SU-DHL-6 (cell line): ENCODE measurements at regions not wholly inside any gene's neighbourhood (a gene's known extent, or its start where the extent isn't known, plus 50 kb on each side); places are given as distances from the start of the nearest gene placed in this dataset.

Experiments
- H2AFZ ChIP-seq: fragments of 200-600 bp; sonication (generic); 2 replicates; pipeline ENCODE4 v1.6.1; 2014; ENCODE audit warnings: low read depth, mild to moderate bottlenecking, moderate library complexity, mixed read lengths, antibody characterized with exemption, low read length; ENCODE audit not compliant: severe bottlenecking
- H3F3A ChIP-seq: fragments of 200-600 bp; shearing (Covaris generic); 2 replicates; pipeline ENCODE4 v1.6.0; 2016; ENCODE audit warnings: antibody characterized with exemption, mild to moderate bottlenecking; ENCODE audit not compliant: insufficient read depth
- H3K27ac ChIP-seq: fragments of 200-600 bp; sonication (generic); 2 replicates; pipeline ENCODE4 v1.5.1; 2016; ENCODE audit warnings: low read depth, mild to moderate bottlenecking, low read length, moderate library complexity, mixed read lengths
- H3K27me3 ChIP-seq: fragments of 200-600 bp; sonication (generic), shearing (Covaris generic); 2 replicates; pipeline ENCODE4 v1.6.0; 2014; ENCODE audit warnings: mild to moderate bottlenecking, low read length
- H3K36me3 ChIP-seq: fragments of 200-600 bp; sonication (generic); 2 replicates; pipeline ENCODE4 v1.6.1; 2014; ENCODE audit warnings: mild to moderate bottlenecking, low read length, mixed read lengths
- H3K4me2 ChIP-seq: fragments of 300-600, 200-600 bp; shearing (Covaris generic), sonication (generic); 2 replicates; pipeline ENCODE4 v1.6.0; 2014; ENCODE audit warnings: low read length, low read depth, mild to moderate bottlenecking; ENCODE audit not compliant: poor library complexity, severe bottlenecking
- H3K4me3 ChIP-seq: fragments of 200-600 bp; sonication (generic); 2 replicates; pipeline ENCODE4 v1.5.1; 2014; ENCODE audit warnings: antibody characterized with exemption, low read length, mild to moderate bottlenecking, mixed read lengths; ENCODE audit not compliant: insufficient read depth, poor library complexity, severe bottlenecking
- H3K79me2 ChIP-seq: fragments of 200-600 bp; sonication (generic); 2 replicates; pipeline ENCODE4 v1.6.1; 2014; ENCODE audit warnings: mild to moderate bottlenecking, low read length, moderate library complexity; ENCODE audit not compliant: insufficient read depth
- H3K9ac ChIP-seq: fragments of 200-600 bp; sonication (generic); 2 replicates; pipeline ENCODE4 v1.7.0; 2014; ENCODE audit warnings: mild to moderate bottlenecking, low read length
- H3K9me2 ChIP-seq: fragments of 200-600 bp; sonication (generic); replicated peaks from 2 replicates; pipeline ENCODE4 v1.6.1; 2014; ENCODE audit warnings: low read length; ENCODE audit not compliant: insufficient read depth
- H3K9me3 ChIP-seq: fragments of 200-600 bp; sonication (generic); 2 replicates; pipeline ENCODE4 v1.6.1; 2014; ENCODE audit warnings: low read length, mixed read lengths; ENCODE audit not compliant: insufficient read depth
- H4K20me1 ChIP-seq: fragments of 200-600 bp; sonication (generic); 2 replicates; pipeline ENCODE4 v1.6.1; 2014; ENCODE audit warnings: low read depth, mild to moderate bottlenecking, antibody characterized with exemption, low read length, moderate library complexity, mixed read lengths
- CTCF ChIP-seq: fragments of 200-600 bp; sonication (generic); IDR thresholded peaks from one replicate; pipeline ENCODE4 v1.5.1; 2017; ENCODE audit warnings: antibody characterized with exemption, mild to moderate bottlenecking, low read length, moderate library complexity; ENCODE audit not compliant: insufficient read depth, poor library complexity, severe bottlenecking
- EZH2phosphoT487 ChIP-seq: fragments of 200-600 bp; sonication (generic), shearing (Covaris generic); conservative IDR thresholded peaks from 2 replicates; pipeline ENCODE4 v1.6.1; 2018; ENCODE audit warnings: mild to moderate bottlenecking, antibody characterized with exemption, low read length, moderate library complexity, mixed read lengths

- Histone ChIP-seq H3K9me2 (no peaks in the 10 kb centered on the region), H4K20me1 (no peaks in the 10 kb centered on the region), H3K79me2 (no peaks in the 10 kb centered on the region), H3F3A (no peaks in the 10 kb centered on the region), H3K9ac (no peak overlapping the region), H3K4me3 (no peak overlapping the region), H2AFZ (no peak overlapping the region), H3K4me2 (no peak overlapping the region), H3K36me3 (no peaks in the 10 kb centered on the region), H3K27me3 (no peaks in the 10 kb centered on the region), H3K9me3 (peaks cover 3% of the 10 kb centered on the region; the same call in 1 of the 2 replicates), H3K27ac (no peak overlapping the region)
- TF ChIP-seq EZH2phosphoT487 (no peak), CTCF (no peak)
Measured at GRCh38 chr13:26881154-26881553, 120.6 kb upstream of the GPR12 start.

GRCh38 chr13:26880735-26881134 is 120.1 kb upstream of the GPR12 start:
- H3K36me3 ChIP-seq, result no peaks in the 10 kb centered on the region
- no peak overlapping the region for H3K4me2 ChIP-seq
- H3K9me3 ChIP-seq, result no peaks in the 10 kb centered on the region
- H4K20me1 ChIP-seq, result no peaks in the 10 kb centered on the region
- H3K27ac ChIP-seq, result no peak overlapping the region
- no peak overlapping the region for H3K9ac ChIP-seq
- H3K4me3 ChIP-seq, result no peak overlapping the region
- H3K27me3 ChIP-seq, result no peaks in the 10 kb centered on the region
- TF ChIP-seq EZH2phosphoT487, result no peak
- TF ChIP-seq CTCF, result no peak
- H2AFZ ChIP-seq, result no peak overlapping the region
- H3K79me2 ChIP-seq, result no peaks in the 10 kb centered on the region
- no peaks in the 10 kb centered on the region for H3F3A ChIP-seq
- H3K9me2 ChIP-seq, result no peaks in the 10 kb centered on the region

- Histone ChIP-seq H3K9me3 (no peaks in the 10 kb centered on the region), H3K9me2 (no peaks in the 10 kb centered on the region), H2AFZ (no peak overlapping the region), H3K4me2 (no peak overlapping the region), H3K4me3 (no peak overlapping the region), H3K9ac (no peak overlapping the region), H3F3A (no peaks in the 10 kb centered on the region), H3K27me3 (no peaks in the 10 kb centered on the region), H3K27ac (no peak overlapping the region), H3K79me2 (no peaks in the 10 kb centered on the region), H4K20me1 (no peaks in the 10 kb centered on the region), H3K36me3 (no peaks in the 10 kb centered on the region)
- TF ChIP-seq EZH2phosphoT487 (no peak), CTCF (no peak)
Measured at GRCh38 chr13:26878438-26878837, 117.9 kb upstream of the GPR12 start.

- no peaks in the 10 kb centered on the region for H4K20me1 ChIP-seq
- H3K4me3 ChIP-seq, result no peak overlapping the region
- H2AFZ ChIP-seq, result no peak overlapping the region
- no peak for TF ChIP-seq CTCF
- TF ChIP-seq EZH2phosphoT487, result no peak
- no peaks in the 10 kb centered on the region for H3F3A ChIP-seq
- H3K9me3 ChIP-seq, result no peaks in the 10 kb centered on the region
- H3K9me2 ChIP-seq, result no peaks in the 10 kb centered on the region
- H3K9ac ChIP-seq, result no peak overlapping the region
- no peaks in the 10 kb centered on the region for H3K79me2 ChIP-seq
- H3K4me2 ChIP-seq, result no peak overlapping the region
- no peaks in the 10 kb centered on the region for H3K36me3 ChIP-seq
- H3K27ac ChIP-seq, result no peak overlapping the region
- no peaks in the 10 kb centered on the region for H3K27me3 ChIP-seq
Measured at GRCh38 chr13:26873386-26873698, 112.8 kb upstream of the GPR12 start.
